ENCODE measurements at regions not wholly inside any gene's neighbourhood (a gene's known extent, or its start where the extent isn't known, plus 50 kb on each side); places are given as distances from the start of the nearest gene placed in this dataset.

GRCh38 chr4:126851391-126851790, 781.4 kb upstream of the INTU start:
- TF ChIP-seq, protein P1, sequence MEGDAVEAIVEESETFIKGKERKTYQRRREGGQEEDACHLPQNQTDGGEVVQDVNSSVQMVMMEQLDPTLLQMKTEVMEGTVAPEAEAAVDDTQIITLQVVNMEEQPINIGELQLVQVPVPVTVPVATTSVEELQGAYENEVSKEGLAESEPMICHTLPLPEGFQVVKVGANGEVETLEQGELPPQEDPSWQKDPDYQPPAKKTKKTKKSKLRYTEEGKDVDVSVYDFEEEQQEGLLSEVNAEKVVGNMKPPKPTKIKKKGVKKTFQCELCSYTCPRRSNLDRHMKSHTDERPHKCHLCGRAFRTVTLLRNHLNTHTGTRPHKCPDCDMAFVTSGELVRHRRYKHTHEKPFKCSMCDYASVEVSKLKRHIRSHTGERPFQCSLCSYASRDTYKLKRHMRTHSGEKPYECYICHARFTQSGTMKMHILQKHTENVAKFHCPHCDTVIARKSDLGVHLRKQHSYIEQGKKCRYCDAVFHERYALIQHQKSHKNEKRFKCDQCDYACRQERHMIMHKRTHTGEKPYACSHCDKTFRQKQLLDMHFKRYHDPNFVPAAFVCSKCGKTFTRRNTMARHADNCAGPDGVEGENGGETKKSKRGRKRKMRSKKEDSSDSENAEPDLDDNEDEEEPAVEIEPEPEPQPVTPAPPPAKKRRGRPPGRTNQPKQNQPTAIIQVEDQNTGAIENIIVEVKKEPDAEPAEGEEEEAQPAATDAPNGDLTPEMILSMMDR (IDR thresholded peaks at IDR 0.05 in 4 of 5, conservative IDR thresholded peaks at IDR 0.05 in 1 of 5) = no peak
- no peak for TF ChIP-seq POLR2A (IDR thresholded peaks at IDR 0.05)
